ENCODE measurements at regions not wholly inside any gene's neighbourhood (a gene's known extent, or its start where the extent isn't known, plus 50 kb on each side); places are given as distances from the start of the nearest gene placed in this dataset.

DNA sequence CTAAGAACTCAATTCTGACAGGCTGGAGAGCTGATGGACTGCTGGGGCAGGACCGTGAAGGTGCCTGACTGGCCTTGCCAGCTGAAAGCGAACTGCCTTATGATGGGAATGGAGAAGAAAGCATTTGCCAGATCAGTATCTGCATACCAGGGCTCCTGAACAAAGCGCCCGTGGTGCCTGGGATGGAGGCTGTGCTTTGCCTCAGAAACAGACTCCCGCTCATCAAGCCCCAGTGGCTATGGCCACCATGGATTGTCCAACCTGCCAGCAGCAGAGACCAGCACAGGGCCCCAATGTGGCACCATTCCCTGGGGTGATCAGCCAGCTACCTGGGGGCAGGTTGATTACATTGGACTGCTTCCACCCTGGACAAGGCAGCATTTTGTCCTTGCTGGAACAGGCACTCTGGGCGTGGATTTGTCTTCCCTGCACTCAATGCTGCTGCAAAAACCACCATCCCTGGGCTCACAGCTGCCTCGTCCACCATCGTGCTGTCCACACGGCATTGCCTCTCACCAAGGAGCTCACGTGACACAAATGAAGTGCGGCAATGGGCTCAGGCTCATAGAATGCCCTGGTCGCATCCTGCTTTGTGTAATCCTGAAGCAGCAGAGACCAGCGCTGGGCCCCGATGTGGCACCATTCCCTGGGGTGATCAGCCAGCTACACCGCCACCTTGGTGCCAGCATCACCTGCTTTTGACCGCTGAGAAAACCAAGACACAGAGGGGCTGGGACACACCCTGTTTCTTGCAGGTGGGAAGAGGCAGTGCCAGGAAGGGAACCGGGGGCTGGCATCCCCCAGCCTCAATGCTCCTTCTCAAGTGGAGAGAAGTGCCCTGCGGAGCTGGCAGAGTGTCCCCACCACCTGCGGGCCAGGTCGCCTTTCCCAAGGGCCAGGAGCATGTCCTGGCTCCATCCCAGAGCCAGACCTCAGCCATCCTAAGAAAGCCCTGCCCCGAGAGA is 1367.5 kb downstream of the BRD1 start:
- in situ Hi-C loops (cut with MboI; ENCODE audit: low sequenced_read_pairs): no loop called here
- Histone ChIP-seq H3K79me1 (ENCODE audit: low read depth in 1 of 2, low read length in 2 of 2) (no peaks in the 10 kb centered on the region), H2AK5ac (ENCODE audit: low read depth, low read length) (no peak overlapping the region), H3K27ac (ENCODE audit: insufficient read depth, low read length) (no peak overlapping the region), H3K4ac (ENCODE audit: low read depth, low read length) (no peak overlapping the region), H3K27me3 (ENCODE audit: control insufficient read depth, insufficient read depth, low read length) (no peaks in the 10 kb centered on the region), H2AK9ac (replicated peaks; ENCODE audit: low read depth, low read length, poor library complexity) (no peak overlapping the region), H4K91ac (ENCODE audit: insufficient read depth, low read depth, low read length) (no peak overlapping the region), H3K4me2 (ENCODE audit: low read depth, low read length) (no peak overlapping the region), H3K9ac (ENCODE audit: low read depth, low read length) (no peak overlapping the region), H3K4me3 (ENCODE audit: insufficient read depth, low read depth, low read length) (no peak overlapping the region), H2BK15ac (ENCODE audit: low read depth, low read length) (no peak overlapping the region), H3K56ac (ENCODE audit: extremely low read depth, insufficient read depth, low read length) (no peak overlapping the region), H3K36me3 (ENCODE audit: control insufficient read depth, insufficient read depth, low read length) (no peaks in the 10 kb centered on the region), H3K4me1 (ENCODE audit: control insufficient read depth, insufficient read depth, low read length) (no peaks in the 10 kb centered on the region), H3K23ac (ENCODE audit: low read depth, low read length) (no peak overlapping the region), H2AFZ (replicated peaks; ENCODE audit: low read length, poor library complexity) (no peak overlapping the region), H3K9me3 (ENCODE audit: control insufficient read depth, insufficient read depth, low read length) (peaks cover 48% of the 10 kb centered on the region), H2BK20ac (ENCODE audit: low read depth, low read length) (no peak overlapping the region), H4K20me1 (ENCODE audit: insufficient read depth, low read length) (no peaks in the 10 kb centered on the region), H4K5ac (ENCODE audit: low read depth, low read length) (no peak overlapping the region), H2BK120ac (ENCODE audit: low read depth, low read length) (no peak overlapping the region), H4K8ac (ENCODE audit: low read depth in 2 of 2, low read length in 2 of 2) (no peak overlapping the region), H3K18ac (ENCODE audit: low read depth, low read length) (no peak overlapping the region), H2BK5ac (ENCODE audit: low read depth, low read length, poor library complexity, severe bottlenecking) (no peak overlapping the region), H3K9me1 (ENCODE audit: insufficient read depth, low read length) (no peaks in the 10 kb centered on the region), H3K14ac (replicated peaks; ENCODE audit: low read depth, low read length) (no peak overlapping the region)
- no TSS peak for BruUV-seq (replicated peaks)
- POLR2A ChIA-PET (ENCODE audit: unreplicated experiment): no interaction called here
- 69% methylated on average over 15 of the region's 21 CpGs; no CpG with 5 or more reads in 1 of the 2 experiments for WGBS, 2 experiments (ENCODE audit: extremely low coverage in 2 of 2, insufficient read length in 1 of 2)
- CTCF ChIA-PET: no interaction called here
- no peak for TF ChIP-seq RCOR1 (IDR thresholded peaks at IDR 0.05; ENCODE audit: insufficient replicate concordance, low read length)
- TF ChIP-seq, protein P1, sequence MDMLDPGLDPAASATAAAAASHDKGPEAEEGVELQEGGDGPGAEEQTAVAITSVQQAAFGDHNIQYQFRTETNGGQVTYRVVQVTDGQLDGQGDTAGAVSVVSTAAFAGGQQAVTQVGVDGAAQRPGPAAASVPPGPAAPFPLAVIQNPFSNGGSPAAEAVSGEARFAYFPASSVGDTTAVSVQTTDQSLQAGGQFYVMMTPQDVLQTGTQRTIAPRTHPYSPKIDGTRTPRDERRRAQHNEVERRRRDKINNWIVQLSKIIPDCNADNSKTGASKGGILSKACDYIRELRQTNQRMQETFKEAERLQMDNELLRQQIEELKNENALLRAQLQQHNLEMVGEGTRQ (IDR thresholded peaks at IDR 0.05; ENCODE audit: low read depth, low read length): no peak
- no peak for TF ChIP-seq RAD21 (IDR thresholded peaks at IDR 0.05; ENCODE audit: low read length)
- no peak for TF ChIP-seq MXI1 (IDR thresholded peaks at IDR 0.05; ENCODE audit: borderline replicate concordance, low read depth, low read length)
- no peak for TF ChIP-seq MAFK (IDR thresholded peaks at IDR 0.05; ENCODE audit: low read depth, low read length)
- TF ChIP-seq NFE2L2 (IDR thresholded peaks at IDR 0.05; ENCODE audit: low read depth, low read length): no peak
- no peak for TF ChIP-seq SMC3 (IDR thresholded peaks at IDR 0.05; ENCODE audit: low read depth, low read length)
- intact Hi-C loops (cut with micrococcal nuclease): no loop called here
- dilution Hi-C loops (cut with HindIII; ENCODE audit: low sequenced_read_pairs, unreplicated experiment): no loop called here
- ATAC-seq (ENCODE audit: low read depth) (no peak), DNase-seq (no peak)

All from IMR-90 (cell line).